K562 (cell line): ENCODE measurements at regions not wholly inside any gene's neighbourhood (a gene's known extent, or its start where the extent isn't known, plus 50 kb on each side); places are given as distances from the start of the nearest gene placed in this dataset.

ENCODE experiments used
- ERF ChIP-seq: fragments of 450-650 bp; formaldehyde crosslinking; IDR thresholded peaks from 2 replicates; pipeline ENCODE4 v1.4.0; 2020; ENCODE audit warnings: mild to moderate bottlenecking, mixed read lengths
- MED1 ChIP-seq: sonication (generic); formaldehyde crosslinking; IDR thresholded peaks from 2 replicates; pipeline ENCODE4 v1.8.1; 2023; ENCODE audit warnings: missing genetic modification reagents, borderline replicate concordance
- TCFL5 ChIP-seq: fragments of 250-450 bp; sonication (Bioruptor Pico); conservative IDR thresholded peaks from 2 replicates; pipeline ENCODE4 v1.6.1; 2021; ENCODE audit warnings: mild to moderate bottlenecking, moderate library complexity, matching md5 sums
- ZNF12 ChIP-seq: sonication (generic); formaldehyde crosslinking; IDR thresholded peaks from 2 replicates; pipeline ENCODE4 v1.4.0; 2020; ENCODE audit warnings: mild to moderate bottlenecking, missing genetic modification reagents
- ZNF324 ChIP-seq: fragments of 250-450 bp; sonication (Bioruptor Pico); IDR thresholded peaks from 2 replicates; pipeline ENCODE4 v1.4.0; 2020; ENCODE audit warnings: mild to moderate bottlenecking
- ZNF57 ChIP-seq: fragments of 450-650 bp; formaldehyde crosslinking; IDR thresholded peaks from 2 replicates; pipeline ENCODE4 v1.4.0; 2020; ENCODE audit warnings: mild to moderate bottlenecking, moderate library complexity
- ZNF586 ChIP-seq: fragments of 450-650 bp; formaldehyde crosslinking; conservative IDR thresholded peaks from 2 replicates; pipeline ENCODE4 v1.4.0; 2020; ENCODE audit warnings: mild to moderate bottlenecking, moderate library complexity
- ZNF668 ChIP-seq: fragments of 250-450 bp; sonication (Bioruptor Pico); IDR thresholded peaks from 2 replicates; pipeline ENCODE4 v1.8.0; 2022; ENCODE audit warnings: mild to moderate bottlenecking, inconsistent platforms
- TF ChIP-seq, protein P1 (sequence below): fragments of 200-600 bp; sonication (generic); IDR thresholded peaks from one replicate; pipeline ENCODE4 v1.6.1; 2012; ENCODE audit warnings: mild to moderate bottlenecking, low read depth, low read length, inconsistent platforms
- TF ChIP-seq, protein P2 (sequence below): fragments of 250-450 bp; sonication (Bioruptor Pico); IDR thresholded peaks from 2 replicates; pipeline ENCODE4 v1.4.0; 2020; ENCODE audit warnings: mild to moderate bottlenecking, moderate library complexity

DNA sequence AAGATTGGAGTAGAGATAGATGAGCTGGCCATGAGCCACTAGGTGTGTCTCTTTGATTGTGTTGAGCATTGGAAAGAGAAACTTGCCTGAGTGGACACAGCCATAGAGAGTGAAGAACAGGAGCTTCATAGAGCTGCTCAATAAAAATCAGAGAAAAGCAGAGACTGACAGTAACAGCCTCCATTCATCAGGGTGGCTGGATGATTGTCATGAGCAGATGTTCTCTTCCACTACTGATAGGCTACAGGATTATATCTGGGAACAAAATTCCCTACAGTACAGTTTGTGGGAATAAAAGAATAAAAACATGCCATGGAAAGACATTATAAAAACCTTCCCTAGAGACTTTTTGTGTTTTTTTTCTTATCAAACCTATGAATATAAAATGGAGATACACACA is 404.8 kb upstream of the ACVR2A start (continued):
- TF ChIP-seq, protein P1, sequence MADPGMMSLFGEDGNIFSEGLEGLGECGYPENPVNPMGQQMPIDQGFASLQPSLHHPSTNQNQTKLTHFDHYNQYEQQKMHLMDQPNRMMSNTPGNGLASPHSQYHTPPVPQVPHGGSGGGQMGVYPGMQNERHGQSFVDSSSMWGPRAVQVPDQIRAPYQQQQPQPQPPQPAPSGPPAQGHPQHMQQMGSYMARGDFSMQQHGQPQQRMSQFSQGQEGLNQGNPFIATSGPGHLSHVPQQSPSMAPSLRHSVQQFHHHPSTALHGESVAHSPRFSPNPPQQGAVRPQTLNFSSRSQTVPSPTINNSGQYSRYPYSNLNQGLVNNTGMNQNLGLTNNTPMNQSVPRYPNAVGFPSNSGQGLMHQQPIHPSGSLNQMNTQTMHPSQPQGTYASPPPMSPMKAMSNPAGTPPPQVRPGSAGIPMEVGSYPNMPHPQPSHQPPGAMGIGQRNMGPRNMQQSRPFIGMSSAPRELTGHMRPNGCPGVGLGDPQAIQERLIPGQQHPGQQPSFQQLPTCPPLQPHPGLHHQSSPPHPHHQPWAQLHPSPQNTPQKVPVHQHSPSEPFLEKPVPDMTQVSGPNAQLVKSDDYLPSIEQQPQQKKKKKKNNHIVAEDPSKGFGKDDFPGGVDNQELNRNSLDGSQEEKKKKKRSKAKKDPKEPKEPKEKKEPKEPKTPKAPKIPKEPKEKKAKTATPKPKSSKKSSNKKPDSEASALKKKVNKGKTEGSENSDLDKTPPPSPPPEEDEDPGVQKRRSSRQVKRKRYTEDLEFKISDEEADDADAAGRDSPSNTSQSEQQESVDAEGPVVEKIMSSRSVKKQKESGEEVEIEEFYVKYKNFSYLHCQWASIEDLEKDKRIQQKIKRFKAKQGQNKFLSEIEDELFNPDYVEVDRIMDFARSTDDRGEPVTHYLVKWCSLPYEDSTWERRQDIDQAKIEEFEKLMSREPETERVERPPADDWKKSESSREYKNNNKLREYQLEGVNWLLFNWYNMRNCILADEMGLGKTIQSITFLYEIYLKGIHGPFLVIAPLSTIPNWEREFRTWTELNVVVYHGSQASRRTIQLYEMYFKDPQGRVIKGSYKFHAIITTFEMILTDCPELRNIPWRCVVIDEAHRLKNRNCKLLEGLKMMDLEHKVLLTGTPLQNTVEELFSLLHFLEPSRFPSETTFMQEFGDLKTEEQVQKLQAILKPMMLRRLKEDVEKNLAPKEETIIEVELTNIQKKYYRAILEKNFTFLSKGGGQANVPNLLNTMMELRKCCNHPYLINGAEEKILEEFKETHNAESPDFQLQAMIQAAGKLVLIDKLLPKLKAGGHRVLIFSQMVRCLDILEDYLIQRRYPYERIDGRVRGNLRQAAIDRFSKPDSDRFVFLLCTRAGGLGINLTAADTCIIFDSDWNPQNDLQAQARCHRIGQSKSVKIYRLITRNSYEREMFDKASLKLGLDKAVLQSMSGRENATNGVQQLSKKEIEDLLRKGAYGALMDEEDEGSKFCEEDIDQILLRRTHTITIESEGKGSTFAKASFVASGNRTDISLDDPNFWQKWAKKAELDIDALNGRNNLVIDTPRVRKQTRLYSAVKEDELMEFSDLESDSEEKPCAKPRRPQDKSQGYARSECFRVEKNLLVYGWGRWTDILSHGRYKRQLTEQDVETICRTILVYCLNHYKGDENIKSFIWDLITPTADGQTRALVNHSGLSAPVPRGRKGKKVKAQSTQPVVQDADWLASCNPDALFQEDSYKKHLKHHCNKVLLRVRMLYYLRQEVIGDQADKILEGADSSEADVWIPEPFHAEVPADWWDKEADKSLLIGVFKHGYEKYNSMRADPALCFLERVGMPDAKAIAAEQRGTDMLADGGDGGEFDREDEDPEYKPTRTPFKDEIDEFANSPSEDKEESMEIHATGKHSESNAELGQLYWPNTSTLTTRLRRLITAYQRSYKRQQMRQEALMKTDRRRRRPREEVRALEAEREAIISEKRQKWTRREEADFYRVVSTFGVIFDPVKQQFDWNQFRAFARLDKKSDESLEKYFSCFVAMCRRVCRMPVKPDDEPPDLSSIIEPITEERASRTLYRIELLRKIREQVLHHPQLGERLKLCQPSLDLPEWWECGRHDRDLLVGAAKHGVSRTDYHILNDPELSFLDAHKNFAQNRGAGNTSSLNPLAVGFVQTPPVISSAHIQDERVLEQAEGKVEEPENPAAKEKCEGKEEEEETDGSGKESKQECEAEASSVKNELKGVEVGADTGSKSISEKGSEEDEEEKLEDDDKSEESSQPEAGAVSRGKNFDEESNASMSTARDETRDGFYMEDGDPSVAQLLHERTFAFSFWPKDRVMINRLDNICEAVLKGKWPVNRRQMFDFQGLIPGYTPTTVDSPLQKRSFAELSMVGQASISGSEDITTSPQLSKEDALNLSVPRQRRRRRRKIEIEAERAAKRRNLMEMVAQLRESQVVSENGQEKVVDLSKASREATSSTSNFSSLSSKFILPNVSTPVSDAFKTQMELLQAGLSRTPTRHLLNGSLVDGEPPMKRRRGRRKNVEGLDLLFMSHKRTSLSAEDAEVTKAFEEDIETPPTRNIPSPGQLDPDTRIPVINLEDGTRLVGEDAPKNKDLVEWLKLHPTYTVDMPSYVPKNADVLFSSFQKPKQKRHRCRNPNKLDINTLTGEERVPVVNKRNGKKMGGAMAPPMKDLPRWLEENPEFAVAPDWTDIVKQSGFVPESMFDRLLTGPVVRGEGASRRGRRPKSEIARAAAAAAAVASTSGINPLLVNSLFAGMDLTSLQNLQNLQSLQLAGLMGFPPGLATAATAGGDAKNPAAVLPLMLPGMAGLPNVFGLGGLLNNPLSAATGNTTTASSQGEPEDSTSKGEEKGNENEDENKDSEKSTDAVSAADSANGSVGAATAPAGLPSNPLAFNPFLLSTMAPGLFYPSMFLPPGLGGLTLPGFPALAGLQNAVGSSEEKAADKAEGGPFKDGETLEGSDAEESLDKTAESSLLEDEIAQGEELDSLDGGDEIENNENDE = no peak
- TF ChIP-seq ZNF12 (no peak), ZNF57 (CRISPR knock-in tag) (no peak), ZNF324 (CRISPR knock-in tag) (no peak), ERF (no peak), TCFL5 (CRISPR knock-in tag) (no peak), MED1 (CRISPR knock-in tag) (no peak), ZNF586 (CRISPR knock-in tag) (no peak), ZNF668 (no peak)
- TF ChIP-seq, protein P2, sequence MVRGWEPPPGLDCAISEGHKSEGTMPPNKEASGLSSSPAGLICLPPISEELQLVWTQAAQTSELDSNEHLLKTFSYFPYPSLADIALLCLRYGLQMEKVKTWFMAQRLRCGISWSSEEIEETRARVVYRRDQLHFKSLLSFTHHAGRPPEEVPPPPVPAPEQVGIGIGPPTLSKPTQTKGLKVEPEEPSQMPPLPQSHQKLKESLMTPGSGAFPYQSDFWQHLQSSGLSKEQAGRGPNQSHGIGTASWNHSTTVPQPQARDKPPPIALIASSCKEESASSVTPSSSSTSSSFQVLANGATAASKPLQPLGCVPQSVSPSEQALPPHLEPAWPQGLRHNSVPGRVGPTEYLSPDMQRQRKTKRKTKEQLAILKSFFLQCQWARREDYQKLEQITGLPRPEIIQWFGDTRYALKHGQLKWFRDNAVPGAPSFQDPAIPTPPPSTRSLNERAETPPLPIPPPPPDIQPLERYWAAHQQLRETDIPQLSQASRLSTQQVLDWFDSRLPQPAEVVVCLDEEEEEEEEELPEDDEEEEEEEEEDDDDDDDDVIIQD (CRISPR knock-in tag) = no peak
